Activated naive CD4-positive, alpha-beta T cell treated with anti-CD3 and anti-CD28 coated beads for 36 hours (primary cell): ENCODE measurements at regions not wholly inside any gene's neighbourhood (a gene's known extent, or its start where the extent isn't known, plus 50 kb on each side); places are given as distances from the start of the nearest gene placed in this dataset.
A peak's percentile ranks its signal among the peaks of the same experiment; 100 is the strongest.

Experiments
- CTCF ChIA-PET: fragments of 350-600 bp; sonication (Branson Sonifier 250); formaldehyde crosslinking; loops from one replicate; lab custom pipeline; 2021; ENCODE audit warnings: antibody characterized with exemption; lab: Charles Lee
- DNase-seq: peaks from one replicate; pipeline ENCODE4 v3.0.0-alpha.2; 2020
- H3K27ac Mint-ChIP-seq: one replicate; pipeline ENCODE4 v1.8.0; 2021; ENCODE audit warnings: mild to moderate bottlenecking, mixed read lengths
- H3K27me3 Mint-ChIP-seq: one replicate; pipeline ENCODE4 v1.8.0; 2021; ENCODE audit warnings: low read depth, mixed read lengths
- H3K36me3 Mint-ChIP-seq: one replicate; pipeline ENCODE4 v1.8.0; 2021; ENCODE audit warnings: low read depth, mixed read lengths
- H3K4me1 Mint-ChIP-seq: one replicate; pipeline ENCODE4 v1.8.0; 2021; ENCODE audit warnings: low read depth, mixed read lengths
- H3K4me3 Mint-ChIP-seq: one replicate; pipeline ENCODE4 v1.8.0; 2021; ENCODE audit warnings: mild to moderate bottlenecking, moderate library complexity, mixed read lengths
- H3K9me3 Mint-ChIP-seq: one replicate; pipeline ENCODE4 v1.8.0; 2021; ENCODE audit warnings: mixed read lengths
- intact Hi-C: fragments of 100-400 bp; cut with micrococcal nuclease; formaldehyde crosslinking; loops from one replicate; pipeline ENCODE4 v1.15.1; 2023

GRCh38 chr5:54927097-54927746, 58.2 kb downstream of the ESM1 start:
- H3K9me3 Mint-ChIP-seq = peaks cover 21% of the 10 kb centered on the region
- CTCF ChIA-PET = interaction anchor here (0.8 to 2.3 kb wide), 4 partner anchors 21 to 219 kb away, joined by 3 to 9 read pairs (median 5); no protein-coding TSS in a partner anchor
- intact Hi-C loops = loop anchor here (1.0 kb wide), 1 partner anchor 24 kb away; no protein-coding TSS in a partner anchor
- peaks cover 2% of the 10 kb centered on the region for H3K27me3 Mint-ChIP-seq
- peaks cover 3% of the 10 kb centered on the region for H3K4me1 Mint-ChIP-seq
- H3K36me3 Mint-ChIP-seq = peaks cover 6% of the 10 kb centered on the region
- H3K27ac Mint-ChIP-seq = no peak overlapping the region
- H3K4me3 Mint-ChIP-seq = no peak overlapping the region
- no peak for DNase-seq

- Mint-ChIP-seq H3K9me3 (peaks cover 21% of the 10 kb centered on the region), H3K27me3 (peaks cover 5% of the 10 kb centered on the region), H3K4me1 (peaks cover 3% of the 10 kb centered on the region), H3K4me3 (no peak overlapping the region), H3K27ac (no peak overlapping the region), H3K36me3 (peaks cover 6% of the 10 kb centered on the region)
- intact Hi-C loops = no loop called here
- DNase-seq = no peak
- CTCF ChIA-PET = interaction anchor here (0.7 to 1.3 kb wide), 2 partner anchors 18 to 19 kb away, joined by 3 read pairs; no protein-coding TSS in a partner anchor
Observed at GRCh38 chr5:54924487-54924886, 60.9 kb downstream of the ESM1 start.

- intact Hi-C loops = no loop called here
- H3K27me3 Mint-ChIP-seq = peaks cover 23% of the 10 kb centered on the region
- CTCF ChIA-PET = no interaction called here
- no peaks in the 10 kb centered on the region for H3K36me3 Mint-ChIP-seq
- no peaks in the 10 kb centered on the region for H3K4me1 Mint-ChIP-seq
- H3K4me3 Mint-ChIP-seq = no peak overlapping the region
- H3K9me3 Mint-ChIP-seq = no peaks in the 10 kb centered on the region
- no peak for DNase-seq
- H3K27ac Mint-ChIP-seq = no peak overlapping the region
Observed at GRCh38 chr5:54917323-54917722, 68.1 kb downstream of the ESM1 start.

DNA sequence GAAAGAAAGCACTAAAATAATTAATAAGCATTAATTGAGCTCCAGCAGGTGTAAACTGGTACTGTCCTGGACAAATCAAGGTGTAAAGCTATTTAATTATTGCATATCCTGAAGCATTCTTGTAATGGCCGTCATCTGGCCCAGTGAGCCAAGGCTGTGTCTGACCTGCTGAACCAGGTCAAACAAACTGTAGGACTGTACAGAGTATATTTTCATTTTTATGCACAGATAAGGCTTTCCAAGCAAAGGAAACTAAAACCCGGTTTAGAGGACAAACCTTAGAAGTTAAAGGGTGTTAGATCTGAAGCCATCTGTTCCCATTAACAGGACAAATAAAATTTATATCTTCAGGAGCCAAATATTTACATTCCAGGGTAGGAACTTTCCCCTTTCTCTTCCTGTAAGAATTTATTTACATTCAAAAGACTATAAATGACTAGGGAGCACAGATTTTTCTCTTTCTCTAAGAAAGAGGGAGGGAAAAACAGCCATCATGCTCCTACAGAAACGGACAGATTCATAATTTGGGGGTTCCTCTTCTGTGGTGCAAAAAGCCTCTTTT, 69.8 kb downstream of the ESM1 start:
- H3K27me3 Mint-ChIP-seq = peaks cover 21% of the 10 kb centered on the region
- CTCF ChIA-PET = interaction anchor here (1.2 to 1.9 kb wide), 2 partner anchors 9 to 29 kb away, joined by 4 to 8 read pairs; no protein-coding TSS in a partner anchor
- intact Hi-C loops = no loop called here
- H3K36me3 Mint-ChIP-seq = no peaks in the 10 kb centered on the region
- H3K4me1 Mint-ChIP-seq = no peaks in the 10 kb centered on the region
- DNase-seq = no peak
- no peak overlapping the region for H3K27ac Mint-ChIP-seq
- H3K9me3 Mint-ChIP-seq = no peaks in the 10 kb centered on the region
- H3K4me3 Mint-ChIP-seq = no peak overlapping the region

DNA sequence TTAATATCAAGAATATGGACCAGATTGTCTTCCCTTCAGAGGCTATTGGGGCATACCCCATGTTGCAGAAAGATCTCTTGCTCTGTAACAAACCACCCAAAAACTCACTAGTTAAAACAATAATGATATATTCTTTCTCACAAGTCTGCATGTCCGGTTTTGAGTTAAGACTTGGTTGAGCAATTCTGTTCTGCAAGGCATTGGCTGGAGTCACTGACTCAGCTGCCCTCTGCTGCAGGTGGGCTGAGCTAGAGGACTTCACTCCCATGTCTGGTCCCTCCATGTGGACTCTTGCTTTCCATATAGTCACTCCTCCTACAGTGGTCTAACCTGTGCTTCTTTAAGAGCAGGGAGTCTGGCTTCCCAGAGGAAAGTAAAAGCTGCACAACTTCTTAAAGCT, 73.4 kb downstream of the ESM1 start:
- CTCF ChIA-PET = no interaction called here
- intact Hi-C loops = no loop called here
- H3K27me3 Mint-ChIP-seq = peaks cover 12% of the 10 kb centered on the region

GRCh38 chr5:54909911-54910870, 75.2 kb downstream of the ESM1 start:
- no peak for DNase-seq
- Mint-ChIP-seq H3K4me1 (no peaks in the 10 kb centered on the region), H3K9me3 (no peaks in the 10 kb centered on the region), H3K27me3 (peaks cover 8% of the 10 kb centered on the region), H3K27ac (no peak overlapping the region), H3K36me3 (no peaks in the 10 kb centered on the region), H3K4me3 (no peak overlapping the region)
- CTCF ChIA-PET = interaction anchor here (0.7 to 9.0 kb wide), 5 partner anchors 16 to 393 kb away, joined by 3 to 76 read pairs (median 3); no protein-coding TSS in a partner anchor
- intact Hi-C loops = loop anchor here (5.0 to 10.0 kb wide), 2 partner anchors 47 to 455 kb away; no protein-coding TSS in a partner anchor

More for the DNA sequence above, 73.4 kb downstream of the ESM1 start:
- Mint-ChIP-seq H3K4me1 (no peaks in the 10 kb centered on the region), H3K27ac (no peak overlapping the region), H3K9me3 (no peaks in the 10 kb centered on the region), H3K4me3 (no peak overlapping the region), H3K36me3 (no peaks in the 10 kb centered on the region)
- DNase-seq = no peak

- no peaks in the 10 kb centered on the region for H3K9me3 Mint-ChIP-seq
- H3K4me3 Mint-ChIP-seq = no peak overlapping the region
- H3K36me3 Mint-ChIP-seq = no peaks in the 10 kb centered on the region
- H3K27me3 Mint-ChIP-seq = peaks cover 17% of the 10 kb centered on the region
- DNase-seq = no peak
- CTCF ChIA-PET = interaction anchor here (0.9 to 9.0 kb wide), 9 partner anchors 15 to 250 kb away, joined by 3 to 76 read pairs (median 4); partner anchors contain the start of gene GPX8
- no peak overlapping the region for H3K27ac Mint-ChIP-seq
- H3K4me1 Mint-ChIP-seq = no peaks in the 10 kb centered on the region
- intact Hi-C loops = loop anchor here (5.0 to 10.0 kb wide), 2 partner anchors 48 to 456 kb away; no protein-coding TSS in a partner anchor
Observed at GRCh38 chr5:54908774-54909525, 76.4 kb downstream of the ESM1 start.

DNA sequence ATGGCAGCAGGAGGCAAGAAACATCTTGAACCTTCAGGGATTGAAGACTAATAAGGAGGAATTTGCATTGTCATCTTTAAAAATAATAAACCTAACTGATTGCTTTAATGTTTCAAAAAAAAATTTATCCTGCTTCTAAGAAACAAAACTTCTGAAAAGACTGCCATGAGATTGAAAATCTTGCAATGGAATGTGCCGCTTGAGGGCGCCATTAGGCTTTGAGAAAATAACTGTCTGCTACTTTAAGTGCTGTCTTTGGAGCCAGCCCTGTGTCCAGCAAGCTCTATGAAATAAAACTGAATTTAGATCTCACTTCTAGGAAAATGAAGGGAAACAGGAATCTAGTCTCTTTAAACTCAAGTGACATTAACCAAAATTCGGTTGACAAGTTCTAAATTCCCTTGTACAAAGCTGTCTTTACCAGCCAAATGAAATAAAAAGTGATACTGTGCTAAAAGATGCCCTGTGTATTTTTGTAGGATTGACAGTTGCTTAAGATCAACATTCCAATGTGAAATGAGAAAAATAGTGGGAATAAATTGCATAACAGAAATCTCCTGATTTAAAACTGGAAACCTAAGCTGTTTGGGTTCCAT, 79.4 kb downstream of the ESM1 start:
- H3K36me3 Mint-ChIP-seq = no peaks in the 10 kb centered on the region
- intact Hi-C loops = loop anchor here (1.0 to 10.0 kb wide), 5 partner anchors 38 to 459 kb away; no protein-coding TSS in a partner anchor
- peak; percentile 85 for DNase-seq
- H3K9me3 Mint-ChIP-seq = no peaks in the 10 kb centered on the region
- H3K4me3 Mint-ChIP-seq = no peak overlapping the region
- H3K4me1 Mint-ChIP-seq = peaks cover 13% of the 10 kb centered on the region
- CTCF ChIA-PET = interaction anchor here (0.6 to 9.0 kb wide), 37 partner anchors 8 to 389 kb away, joined by 3 to 76 read pairs (median 5); partner anchors contain the start of gene GPX8
- H3K27me3 Mint-ChIP-seq = peaks cover 20% of the 10 kb centered on the region
- H3K27ac Mint-ChIP-seq = no peak overlapping the region

- no peak for DNase-seq
- intact Hi-C loops = loop anchor here (5.0 to 10.0 kb wide), 2 partner anchors 52 to 459 kb away; no protein-coding TSS in a partner anchor
- H3K36me3 Mint-ChIP-seq = no peaks in the 10 kb centered on the region
- no peak overlapping the region for H3K4me3 Mint-ChIP-seq
- H3K27me3 Mint-ChIP-seq = peaks cover 21% of the 10 kb centered on the region
- CTCF ChIA-PET = interaction anchor here (0.6 to 9.0 kb wide), 16 partner anchors 10 to 256 kb away, joined by 3 to 76 read pairs (median 4); partner anchors contain the start of gene GPX8
- no peak overlapping the region for H3K27ac Mint-ChIP-seq
- H3K9me3 Mint-ChIP-seq = no peaks in the 10 kb centered on the region
- peaks cover 13% of the 10 kb centered on the region for H3K4me1 Mint-ChIP-seq
Observed at GRCh38 chr5:54905246-54905795, 80.1 kb downstream of the ESM1 start.

GRCh38 chr5:54904425-54904824, 81.0 kb downstream of the ESM1 start:
- Mint-ChIP-seq H3K4me1 (peaks cover 13% of the 10 kb centered on the region), H3K4me3 (no peak overlapping the region), H3K27me3 (peaks cover 26% of the 10 kb centered on the region), H3K9me3 (no peaks in the 10 kb centered on the region), H3K36me3 (no peaks in the 10 kb centered on the region), H3K27ac (no peak overlapping the region)
- CTCF ChIA-PET = interaction anchor here (0.6 to 9.0 kb wide), 14 partner anchors 26 to 388 kb away, joined by 3 to 76 read pairs (median 4); partner anchors contain the start of gene GPX8
- intact Hi-C loops = loop anchor here (1.0 to 10.0 kb wide), 3 partner anchors 118 to 460 kb away; partner anchors contain the start of genes GZMK and SNX18
- no peak for DNase-seq
